Loucy (cell line): ENCODE measurements at regions not wholly inside any gene's neighbourhood (a gene's known extent, or its start where the extent isn't known, plus 50 kb on each side); places are given as distances from the start of the nearest gene placed in this dataset.
"Not testable (repeated sequence)": the region's sequence is repeated elsewhere in the genome, so short reads cannot be mapped to it uniquely, and the experiment has no call there.

Experiments used
- EZH2phosphoT487 ChIP-seq: fragments of 200-600 bp; IDR thresholded peaks from 2 replicates; pipeline ENCODE4 v1.6.1; 2018; ENCODE audit warnings: antibody characterized with exemption, mild to moderate bottlenecking, moderate library complexity, borderline replicate concordance
- TF ChIP-seq, protein P1 (sequence below): fragments of 200-600 bp; sonication (generic); conservative IDR thresholded peaks from 2 replicates; pipeline ENCODE4 v1.5.1; 2014; ENCODE audit warnings: mild to moderate bottlenecking, antibody characterized with exemption, low read length

DNA sequence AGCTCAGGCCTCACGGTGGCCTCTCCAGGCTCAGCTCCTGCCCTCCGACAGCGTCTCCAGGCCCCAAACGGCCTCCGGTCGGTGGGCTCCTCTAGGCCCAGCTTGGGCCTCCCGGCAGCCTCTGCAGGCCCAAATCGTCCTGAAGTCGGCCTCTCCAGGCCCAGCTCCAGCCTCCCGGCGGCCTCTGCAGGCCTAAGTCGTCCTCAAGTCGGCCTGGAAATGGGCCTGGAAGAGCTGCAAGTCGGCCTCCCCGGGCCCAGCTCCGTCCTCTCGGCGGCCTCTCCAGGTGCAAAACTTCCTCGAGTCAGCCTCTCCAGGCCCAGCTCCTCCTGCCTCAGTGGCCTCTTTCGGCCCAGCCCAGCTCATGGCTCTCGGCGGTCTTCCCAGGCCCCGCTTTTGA is 156.2 kb upstream of the CDK13 start:
- TF ChIP-seq, protein P1, sequence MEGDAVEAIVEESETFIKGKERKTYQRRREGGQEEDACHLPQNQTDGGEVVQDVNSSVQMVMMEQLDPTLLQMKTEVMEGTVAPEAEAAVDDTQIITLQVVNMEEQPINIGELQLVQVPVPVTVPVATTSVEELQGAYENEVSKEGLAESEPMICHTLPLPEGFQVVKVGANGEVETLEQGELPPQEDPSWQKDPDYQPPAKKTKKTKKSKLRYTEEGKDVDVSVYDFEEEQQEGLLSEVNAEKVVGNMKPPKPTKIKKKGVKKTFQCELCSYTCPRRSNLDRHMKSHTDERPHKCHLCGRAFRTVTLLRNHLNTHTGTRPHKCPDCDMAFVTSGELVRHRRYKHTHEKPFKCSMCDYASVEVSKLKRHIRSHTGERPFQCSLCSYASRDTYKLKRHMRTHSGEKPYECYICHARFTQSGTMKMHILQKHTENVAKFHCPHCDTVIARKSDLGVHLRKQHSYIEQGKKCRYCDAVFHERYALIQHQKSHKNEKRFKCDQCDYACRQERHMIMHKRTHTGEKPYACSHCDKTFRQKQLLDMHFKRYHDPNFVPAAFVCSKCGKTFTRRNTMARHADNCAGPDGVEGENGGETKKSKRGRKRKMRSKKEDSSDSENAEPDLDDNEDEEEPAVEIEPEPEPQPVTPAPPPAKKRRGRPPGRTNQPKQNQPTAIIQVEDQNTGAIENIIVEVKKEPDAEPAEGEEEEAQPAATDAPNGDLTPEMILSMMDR: not testable (repeated sequence)
- TF ChIP-seq EZH2phosphoT487: not testable (repeated sequence)
